HFFc6 (cell line): ENCODE measurements at regions not wholly inside any gene's neighbourhood (a gene's known extent, or its start where the extent isn't known, plus 50 kb on each side); places are given as distances from the start of the nearest gene placed in this dataset.

Experiments used
- DNase-seq: peaks from one replicate; pipeline ENCODE4 v3.0.0-alpha.2; 2018
- H3K27ac Mint-ChIP-seq: 2 replicates; pipeline ENCODE4 v1.8.0; 2020; ENCODE audit warnings: mild to moderate bottlenecking, mixed read lengths
- H3K27me3 Mint-ChIP-seq: 2 replicates; pipeline ENCODE4 v1.8.0; 2021; ENCODE audit warnings: mild to moderate bottlenecking, moderate library complexity, mixed read lengths; ENCODE audit not compliant: insufficient read depth
- H3K36me3 Mint-ChIP-seq: 2 replicates; pipeline ENCODE4 v1.8.0; 2021; ENCODE audit warnings: low read depth, mixed read lengths
- H3K4me1 Mint-ChIP-seq: 2 replicates; pipeline ENCODE4 v1.8.0; 2020; ENCODE audit warnings: low read depth, mixed read lengths
- H3K4me3 Mint-ChIP-seq: 2 replicates; pipeline ENCODE4 v1.8.0; 2020; ENCODE audit warnings: mild to moderate bottlenecking, moderate library complexity, mixed read lengths
- H3K9me3 Mint-ChIP-seq: 2 replicates; pipeline ENCODE4 v1.8.0; 2020; ENCODE audit warnings: mild to moderate bottlenecking, mixed read lengths
- CTCF ChIP-seq: fragments of 200-600 bp; sonication (generic); IDR thresholded peaks from 2 replicates; pipeline ENCODE4 v1.5.0; 2021; ENCODE audit warnings: antibody characterized with exemption, mild to moderate bottlenecking

GRCh38 chr4:125541836-125542385 lies 227.2 kb downstream of the FAT4 start:
- DNase-seq, result no peak
- H3K36me3 Mint-ChIP-seq, result peaks cover 13% of the 10 kb centered on the region
- peaks cover 14% of the 10 kb centered on the region for H3K9me3 Mint-ChIP-seq
- peaks cover 7% of the 10 kb centered on the region; the same call in 1 of the 2 replicates for H3K4me1 Mint-ChIP-seq
- no peak overlapping the region for H3K4me3 Mint-ChIP-seq
- H3K27me3 Mint-ChIP-seq, result peaks cover 1% of the 10 kb centered on the region; the same call in 1 of the 2 replicates
- no peak overlapping the region for H3K27ac Mint-ChIP-seq
- no peak for TF ChIP-seq CTCF

GRCh38 chr4:125546272-125546671 lies 231.5 kb downstream of the FAT4 start:
- Mint-ChIP-seq H3K4me1 (peaks cover 7% of the 10 kb centered on the region; the same call in 1 of the 2 replicates), H3K27ac (no peak overlapping the region), H3K9me3 (no peaks in the 10 kb centered on the region), H3K36me3 (no peaks in the 10 kb centered on the region), H3K4me3 (no peak overlapping the region), H3K27me3 (peaks cover 1% of the 10 kb centered on the region; the same call in 1 of the 2 replicates)
- no peak for TF ChIP-seq CTCF
- no peak for DNase-seq

GRCh38 chr4:125547836-125548235 lies 233.1 kb downstream of the FAT4 start:
- no peak for DNase-seq
- no peak for TF ChIP-seq CTCF
- Mint-ChIP-seq H3K27ac (no peak overlapping the region), H3K4me3 (no peak overlapping the region), H3K4me1 (peaks cover 7% of the 10 kb centered on the region; the same call in 1 of the 2 replicates), H3K9me3 (no peaks in the 10 kb centered on the region), H3K36me3 (no peaks in the 10 kb centered on the region), H3K27me3 (no peaks in the 10 kb centered on the region)

GRCh38 chr4:125550769-125551168 lies 236.0 kb downstream of the FAT4 start:
- Mint-ChIP-seq H3K27me3 (no peaks in the 10 kb centered on the region), H3K9me3 (no peaks in the 10 kb centered on the region), H3K4me3 (no peak overlapping the region), H3K27ac (no peak overlapping the region), H3K36me3 (no peaks in the 10 kb centered on the region), H3K4me1 (no peaks in the 10 kb centered on the region)
- no peak for DNase-seq
- TF ChIP-seq CTCF, result no peak

GRCh38 chr4:125551466-125551865 lies 236.7 kb downstream of the FAT4 start:
- DNase-seq, result no peak
- Mint-ChIP-seq H3K27me3 (no peaks in the 10 kb centered on the region), H3K36me3 (no peaks in the 10 kb centered on the region), H3K4me1 (no peaks in the 10 kb centered on the region), H3K27ac (no peak overlapping the region), H3K9me3 (no peaks in the 10 kb centered on the region), H3K4me3 (no peak overlapping the region)
- no peak for TF ChIP-seq CTCF

GRCh38 chr4:125551967-125552366 lies 237.2 kb downstream of the FAT4 start:
- Mint-ChIP-seq H3K27ac (no peak overlapping the region), H3K4me1 (no peaks in the 10 kb centered on the region), H3K9me3 (no peaks in the 10 kb centered on the region), H3K36me3 (no peaks in the 10 kb centered on the region), H3K27me3 (no peaks in the 10 kb centered on the region), H3K4me3 (no peak overlapping the region)
- no peak for TF ChIP-seq CTCF
- DNase-seq, result no peak
